Fibroblast of skin of abdomen (primary cell): ENCODE measurements at regions not wholly inside any gene's neighbourhood (a gene's known extent, or its start where the extent isn't known, plus 50 kb on each side); places are given as distances from the start of the nearest gene placed in this dataset.
A peak's percentile ranks its signal among the peaks of the same experiment; 100 is the strongest.

ENCODE experiments used
- DNase-seq: peaks from one replicate; pipeline ENCODE4 v3.0.0-alpha.2; 2013

DNA sequence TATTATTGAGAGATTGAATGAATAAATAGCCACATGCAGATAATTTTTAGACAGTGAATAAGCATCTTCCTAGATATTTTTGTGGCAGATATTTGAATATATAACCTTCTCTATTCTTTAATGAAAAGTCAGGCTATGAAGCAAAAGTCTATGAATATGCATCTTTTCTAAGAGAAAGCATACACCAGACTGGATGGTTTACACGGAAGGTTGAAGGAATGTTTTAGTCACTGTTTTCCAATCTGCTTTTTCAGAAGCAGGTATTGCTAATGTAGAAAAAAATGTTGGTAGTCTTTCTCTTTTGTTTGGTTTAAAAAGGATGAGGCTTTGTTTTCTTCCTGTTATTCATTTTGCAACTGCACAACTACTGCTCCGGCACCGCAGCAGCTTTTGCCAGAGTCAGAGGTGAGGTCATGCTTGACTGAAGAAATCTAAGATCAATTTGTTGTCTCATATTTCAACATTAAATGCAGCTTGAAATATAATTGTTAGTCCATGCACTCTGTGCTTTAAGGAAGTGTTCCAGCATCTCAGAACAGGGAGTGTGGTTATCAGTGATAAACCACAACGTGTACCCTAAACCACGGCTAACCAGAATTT lies 1540.8 kb upstream of the PIK3C3 start:
- peak; percentile 22 for DNase-seq

- peak; percentile 52 for DNase-seq
Observed at GRCh38 chr18:40413160-40413559, 1541.9 kb upstream of the PIK3C3 start.

DNA sequence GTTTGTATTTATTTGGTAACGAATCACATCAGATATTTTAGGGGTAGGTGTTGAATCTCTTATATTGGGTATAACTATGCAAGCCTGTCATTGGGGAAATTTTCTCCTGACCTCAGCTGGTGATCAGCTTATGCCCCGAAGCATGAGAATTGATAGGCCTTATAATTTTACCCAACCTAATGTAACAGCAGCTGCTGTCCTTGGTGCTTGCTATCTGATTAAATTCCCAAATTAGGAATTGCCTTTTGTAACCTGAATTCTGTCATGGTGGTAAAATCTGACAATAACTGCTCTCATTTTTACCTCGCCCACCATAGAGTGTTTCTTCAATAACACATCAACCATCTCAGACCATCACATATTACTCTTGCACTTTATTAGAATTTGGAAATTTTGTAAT lies 1542.6 kb upstream of the PIK3C3 start:
- no peak for DNase-seq

GRCh38 chr18:40407909-40408308 lies 1547.1 kb upstream of the PIK3C3 start:
- DNase-seq: peak; percentile 87

GRCh38 chr18:40404284-40404683 lies 1550.8 kb upstream of the PIK3C3 start:
- peak; percentile 79 for DNase-seq

- no peak for DNase-seq
Observed at GRCh38 chr18:40402052-40402451, 1553.0 kb upstream of the PIK3C3 start.

GRCh38 chr18:40388121-40388520 lies 1566.9 kb upstream of the PIK3C3 start:
- DNase-seq: peak; percentile 52

DNA sequence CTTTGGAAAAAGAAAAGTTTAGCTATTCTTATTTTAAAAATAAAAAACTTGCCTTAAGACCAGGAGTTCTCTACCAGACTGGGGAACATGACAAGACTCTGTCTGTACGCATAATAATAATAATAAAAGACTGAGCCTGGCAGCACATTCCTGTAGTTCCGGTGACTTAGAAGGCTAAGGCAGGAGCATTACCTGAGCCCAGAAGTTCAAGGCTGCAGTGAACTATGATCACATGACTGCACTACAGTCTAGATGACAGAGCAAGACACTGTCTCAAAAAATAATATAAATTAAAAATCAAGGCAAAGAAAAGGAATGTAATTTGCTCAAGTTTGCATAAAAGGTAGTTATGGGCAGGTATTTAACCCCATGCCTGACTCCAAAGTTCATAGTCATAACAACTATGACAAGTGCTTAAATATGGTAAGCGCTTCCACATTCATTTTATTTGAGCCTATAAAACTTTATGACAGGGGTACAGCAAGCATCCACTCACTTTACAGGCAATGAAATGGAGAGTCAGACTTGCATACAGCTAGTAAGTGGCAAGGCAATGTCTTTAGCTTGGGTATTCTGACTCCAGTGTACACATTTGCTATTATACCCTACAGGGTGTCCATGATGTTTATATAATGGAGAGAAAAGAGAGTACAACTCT lies 1567.8 kb upstream of the PIK3C3 start:
- DNase-seq: no peak

DNA sequence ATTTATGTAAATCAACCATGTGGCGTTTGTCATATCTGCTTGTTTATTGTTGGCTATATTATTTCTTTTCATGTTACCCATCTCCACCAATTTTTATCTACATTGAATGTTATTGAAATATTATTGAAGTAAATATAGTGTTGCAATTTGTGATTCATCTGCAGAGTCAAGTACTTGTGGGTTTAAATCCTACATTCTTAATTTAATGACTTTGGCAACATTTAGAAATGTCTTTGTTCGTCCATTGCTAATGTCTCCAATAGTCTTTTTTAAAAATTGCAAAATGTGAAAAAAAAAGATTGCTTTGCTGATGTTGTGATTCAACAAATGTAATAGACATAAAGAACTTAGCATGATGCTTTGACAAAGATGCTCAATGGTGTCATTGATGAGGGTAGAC lies 1572.8 kb upstream of the PIK3C3 start:
- DNase-seq: peak; percentile 33

DNA sequence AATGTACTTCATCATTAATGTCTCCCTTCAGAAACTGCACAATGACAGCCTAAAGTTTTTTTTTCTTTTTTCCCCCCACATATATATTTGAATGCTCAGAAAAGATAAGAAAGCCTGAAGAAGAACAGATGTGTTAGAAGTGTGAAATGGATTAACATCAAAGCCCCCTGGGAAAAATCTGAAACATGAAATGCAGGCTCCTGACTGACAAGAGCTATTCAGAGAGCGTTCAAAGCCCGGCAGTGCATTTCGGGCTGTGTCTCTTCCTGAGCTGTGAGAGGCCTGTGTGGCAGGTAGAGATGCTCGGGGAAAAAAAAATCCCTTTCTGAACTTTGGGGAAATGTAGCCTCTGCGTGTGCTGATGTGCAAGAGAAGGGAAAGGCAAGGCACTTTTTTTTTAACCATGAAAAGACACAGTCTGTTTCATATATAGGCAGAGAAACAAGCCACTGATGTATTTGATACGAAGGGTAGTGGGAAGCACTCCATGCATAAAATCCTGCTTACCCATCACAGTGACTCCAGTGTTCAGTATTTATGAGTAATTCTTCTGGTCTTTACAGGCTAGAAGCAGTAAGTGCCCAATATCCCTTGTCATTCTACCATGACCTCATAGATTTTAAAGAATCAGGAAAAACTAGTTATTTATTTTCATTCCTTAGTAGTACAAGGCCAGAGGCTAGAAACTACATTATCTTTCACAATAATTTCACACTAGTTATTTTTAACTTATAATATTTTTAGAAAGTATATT lies 1574.2 kb upstream of the PIK3C3 start:
- DNase-seq: peak; percentile 74

GRCh38 chr18:40375837-40376236 lies 1579.2 kb upstream of the PIK3C3 start:
- peak; percentile 88 for DNase-seq

GRCh38 chr18:40371673-40372072 lies 1583.4 kb upstream of the PIK3C3 start:
- peak; percentile 82 for DNase-seq

- no peak for DNase-seq
Observed at GRCh38 chr18:40367576-40367975, 1587.5 kb upstream of the PIK3C3 start.

DNA sequence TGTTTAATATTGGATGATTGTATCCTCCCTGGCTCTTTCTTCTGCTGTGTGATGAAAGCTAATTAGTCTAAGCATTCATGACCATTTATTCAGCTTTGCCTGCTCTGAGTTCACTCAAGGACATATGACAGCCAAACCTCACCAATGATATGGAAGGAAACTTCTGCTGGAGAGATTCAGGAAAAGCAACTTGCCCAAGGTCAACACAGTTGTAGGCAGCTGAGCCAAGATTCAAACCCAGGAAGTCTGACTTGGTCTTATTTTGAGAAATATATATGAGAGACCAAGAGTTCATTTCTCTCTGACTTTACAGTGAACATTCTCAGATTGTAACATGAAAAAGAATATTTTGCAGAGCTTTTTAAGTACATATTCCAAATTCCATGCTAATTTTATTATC lies 1588.5 kb upstream of the PIK3C3 start:
- DNase-seq: no peak

- DNase-seq: peak; percentile 57
Observed at GRCh38 chr18:40365526-40365925, 1589.5 kb upstream of the PIK3C3 start.

DNA sequence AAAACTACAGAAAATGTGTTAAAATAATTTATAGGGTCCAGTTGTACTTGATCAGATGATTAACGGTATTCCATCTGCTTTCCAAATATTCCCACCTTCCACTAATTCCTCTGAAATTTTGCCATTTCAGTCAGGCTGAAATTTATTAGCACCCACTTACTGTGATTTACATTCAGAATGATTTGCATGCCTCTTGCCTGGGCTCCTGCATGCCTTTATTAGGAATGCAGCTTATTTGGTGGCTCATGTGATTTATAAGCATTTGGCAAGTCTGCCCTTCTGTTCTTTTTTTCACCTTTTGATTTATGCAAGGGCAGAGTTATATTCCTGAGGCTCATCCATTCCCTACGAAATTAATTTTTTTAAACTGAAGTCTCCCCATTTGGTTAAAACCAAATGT lies 1594.5 kb upstream of the PIK3C3 start:
- DNase-seq: peak; percentile 78

DNA sequence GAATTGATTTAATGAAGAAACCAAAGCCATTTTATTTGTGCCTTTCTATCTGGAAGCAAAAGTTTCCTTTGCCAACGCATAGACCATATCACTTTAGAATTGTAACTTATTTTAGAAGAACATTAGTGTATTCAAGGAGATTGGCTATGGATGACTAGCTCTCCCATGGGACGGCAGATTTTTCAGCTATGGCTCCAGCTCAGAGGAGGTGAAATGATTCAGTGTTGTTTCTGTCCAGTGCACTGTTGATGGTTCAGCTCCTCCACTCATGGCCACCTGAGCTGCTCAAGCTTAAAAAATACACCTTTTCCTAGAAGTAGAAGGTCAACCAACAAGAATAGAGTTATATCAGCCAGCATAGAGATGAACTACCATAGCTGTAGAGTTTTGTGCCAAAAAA lies 1597.5 kb upstream of the PIK3C3 start:
- peak; percentile 46 for DNase-seq

DNA sequence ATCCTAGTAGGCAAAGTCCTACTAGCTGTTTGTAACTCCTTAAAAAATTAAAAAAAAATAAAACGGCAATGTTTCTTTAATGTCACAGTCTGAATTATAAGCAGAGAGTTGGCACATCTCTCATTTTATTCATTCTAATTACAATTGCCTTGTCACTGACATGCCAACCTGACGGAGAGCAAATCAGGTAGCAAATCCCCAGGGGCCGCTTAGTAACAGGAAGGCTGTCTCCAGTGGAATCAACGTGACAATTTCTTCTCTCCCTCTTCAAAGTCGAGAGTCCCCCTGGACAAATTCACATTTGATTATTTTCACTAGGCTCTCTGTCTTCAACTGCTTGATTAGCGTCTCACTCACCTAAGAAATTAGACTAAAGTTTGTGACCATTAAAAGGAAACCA lies 1598.9 kb upstream of the PIK3C3 start:
- no peak for DNase-seq

DNA sequence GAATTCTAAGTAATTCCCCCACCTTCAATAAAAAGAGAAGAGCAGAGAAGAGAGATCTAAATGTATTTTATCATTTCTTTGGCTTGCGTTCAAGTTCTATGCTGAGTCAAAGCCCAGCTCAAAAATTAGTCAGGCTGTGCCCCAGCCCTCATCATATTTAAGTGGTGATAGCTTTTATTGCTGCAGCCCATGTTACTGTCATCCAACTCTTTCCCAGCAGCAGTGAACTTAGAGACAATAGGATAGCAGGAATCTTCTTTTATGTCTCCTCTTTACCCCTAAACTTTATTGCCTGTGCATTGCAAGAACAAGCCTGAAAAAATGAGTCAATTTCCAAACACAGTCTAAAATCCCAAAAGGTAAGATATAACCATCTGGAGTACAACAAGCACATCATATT lies 1599.3 kb upstream of the PIK3C3 start:
- peak; percentile 86 for DNase-seq

DNA sequence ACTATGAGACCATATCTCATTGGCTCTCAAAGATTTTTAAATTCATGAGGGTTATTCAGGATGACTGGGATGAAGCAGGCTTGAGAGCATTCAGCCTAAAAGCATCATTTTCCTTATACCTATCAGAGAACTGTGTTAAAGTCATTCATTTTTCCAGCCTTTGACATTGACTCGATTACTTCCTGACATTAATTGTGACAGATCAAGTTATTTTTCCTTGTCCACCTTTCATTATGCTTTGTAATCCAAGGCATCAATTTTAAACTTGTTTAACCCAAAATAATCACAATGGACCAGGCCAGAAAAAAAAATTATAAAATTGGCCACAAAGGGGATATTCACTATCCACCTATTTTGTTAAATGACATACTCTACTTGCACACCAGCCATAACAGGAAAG lies 1606.8 kb upstream of the PIK3C3 start:
- DNase-seq: no peak

- DNase-seq: no peak
Observed at GRCh38 chr18:40347261-40347660, 1607.8 kb upstream of the PIK3C3 start.

DNA sequence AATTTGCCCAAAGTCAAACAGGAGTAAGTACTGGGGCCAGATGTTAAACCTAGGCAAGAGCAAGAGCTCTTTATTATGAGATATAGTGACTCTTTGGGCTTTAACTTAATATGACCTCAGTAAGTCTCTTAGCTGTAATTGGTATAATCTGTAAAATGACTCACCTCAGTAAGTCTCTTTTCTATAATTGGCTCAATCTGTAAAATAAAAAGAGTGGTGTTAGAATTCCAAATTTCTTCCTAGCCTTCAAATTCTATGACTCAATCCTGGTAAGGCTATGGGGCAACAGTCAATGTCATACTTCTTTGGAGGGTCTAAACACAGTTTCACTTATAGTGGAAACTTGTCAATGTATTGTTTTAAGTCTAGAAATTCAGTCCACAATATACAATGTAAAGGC lies 1608.9 kb upstream of the PIK3C3 start:
- peak; percentile 48 for DNase-seq

GRCh38 chr18:40341701-40342100 lies 1613.3 kb upstream of the PIK3C3 start:
- DNase-seq: no peak

GRCh38 chr18:40338284-40338683 lies 1616.8 kb upstream of the PIK3C3 start:
- DNase-seq: no peak
